RWPE2 (cell line): ENCODE measurements at regions not wholly inside any gene's neighbourhood (a gene's known extent, or its start where the extent isn't known, plus 50 kb on each side); places are given as distances from the start of the nearest gene placed in this dataset.

Experiments
- ATAC-seq: fragments of 200-7000 bp; cut with Tn5 transposase; 3 replicates; pipeline ENCODE4 v1.9.1; 2021; ENCODE audit warnings: low read depth
- DNase-seq: peaks from one replicate; pipeline ENCODE4 v3.0.0-alpha.2; 2020; ENCODE audit warnings: low spot score
- H3K27ac ChIP-seq: fragments of 450-650 bp; 2 replicates; pipeline ENCODE4 v1.5.1; 2017; ENCODE audit warnings: mild to moderate bottlenecking; ENCODE audit not compliant: poor library complexity, severe bottlenecking
- H3K27me3 ChIP-seq: fragments of 250-450 bp; sonication (Bioruptor Pico); 2 replicates; pipeline ENCODE4 v1.5.1; 2021; ENCODE audit warnings: mild to moderate bottlenecking, moderate library complexity; ENCODE audit not compliant: insufficient read depth, poor library complexity, severe bottlenecking
- H3K36me3 ChIP-seq: fragments of 250-450 bp; sonication (Bioruptor Pico); 2 replicates; pipeline ENCODE4 v1.5.1; 2020; ENCODE audit warnings: low read depth, mild to moderate bottlenecking, moderate library complexity
- H3K4me1 ChIP-seq: fragments of 250-450 bp; sonication (Bioruptor Pico); 2 replicates; pipeline ENCODE4 v1.5.1; 2021; ENCODE audit warnings: mild to moderate bottlenecking, moderate library complexity; ENCODE audit not compliant: insufficient read depth, poor library complexity, severe bottlenecking
- H3K4me3 ChIP-seq: fragments of 250-450 bp; sonication (Bioruptor Pico); 2 replicates; pipeline ENCODE4 v1.5.1; 2021; ENCODE audit warnings: mild to moderate bottlenecking, moderate library complexity; ENCODE audit not compliant: severe bottlenecking
- H3K9me3 ChIP-seq: fragments of 250-450 bp; sonication (Bioruptor Pico); 2 replicates; pipeline ENCODE4 v1.5.1; 2021; ENCODE audit warnings: mild to moderate bottlenecking, moderate library complexity; ENCODE audit not compliant: severe bottlenecking
- CTCF ChIP-seq: fragments of 450-650 bp; IDR thresholded peaks from one replicate; pipeline ENCODE4 v1.5.1; 2017; ENCODE audit warnings: mild to moderate bottlenecking, moderate library complexity; ENCODE audit not compliant: poor library complexity, severe bottlenecking

- Histone ChIP-seq H3K36me3 (no peaks in the 10 kb centered on the region), H3K4me3 (no peak overlapping the region), H3K4me1 (no peaks in the 10 kb centered on the region), H3K27me3 (peaks cover 8% of the 10 kb centered on the region), H3K9me3 (no peaks in the 10 kb centered on the region), H3K27ac (no peak overlapping the region)
- DNase-seq (no peak), ATAC-seq (no peak)
- TF ChIP-seq CTCF: no peak
Measured at GRCh38 chr5:152277936-152278335, 127.1 kb downstream of the NMUR2 start.

GRCh38 chr5:152274224-152274623 lies 130.9 kb downstream of the NMUR2 start:
- TF ChIP-seq CTCF: no peak
- H3K4me1 ChIP-seq: no peaks in the 10 kb centered on the region
- no peak overlapping the region for H3K4me3 ChIP-seq
- H3K27me3 ChIP-seq: peaks cover 6% of the 10 kb centered on the region
- H3K9me3 ChIP-seq: no peaks in the 10 kb centered on the region
- no peaks in the 10 kb centered on the region for H3K36me3 ChIP-seq
- no peak overlapping the region for H3K27ac ChIP-seq
- DNase-seq: no peak
- ATAC-seq: no peak

GRCh38 chr5:152271420-152271819 lies 133.7 kb downstream of the NMUR2 start:
- no peaks in the 10 kb centered on the region for H3K36me3 ChIP-seq
- H3K27me3 ChIP-seq: no peaks in the 10 kb centered on the region
- no peaks in the 10 kb centered on the region for H3K4me1 ChIP-seq
- H3K4me3 ChIP-seq: no peak overlapping the region
- H3K9me3 ChIP-seq: no peaks in the 10 kb centered on the region
- TF ChIP-seq CTCF: peak; percentile 72
- ATAC-seq (peak; percentile 82), DNase-seq (no peak)
- no peak overlapping the region for H3K27ac ChIP-seq

DNA sequence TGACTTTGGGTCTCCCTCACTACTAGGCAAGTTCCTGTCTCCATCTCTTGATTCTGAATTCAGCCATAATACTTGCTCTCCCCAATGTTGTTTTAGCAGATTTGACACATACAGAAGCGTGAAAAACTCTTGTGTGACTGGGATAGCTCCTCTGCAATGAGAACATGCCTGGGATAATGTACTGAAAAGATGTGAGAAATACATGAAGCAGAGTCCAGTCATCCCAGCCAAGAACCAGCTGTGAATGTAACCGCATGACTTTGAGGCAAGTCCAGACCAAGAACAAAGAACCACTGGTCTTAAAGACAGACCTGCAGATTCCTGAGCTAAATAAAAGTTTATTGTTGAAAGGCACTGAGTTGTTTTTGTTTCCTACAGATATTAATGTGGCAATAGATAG lies 135.0 kb downstream of the NMUR2 start:
- Histone ChIP-seq H3K4me3 (no peak overlapping the region), H3K36me3 (no peaks in the 10 kb centered on the region), H3K27ac (no peak overlapping the region), H3K9me3 (no peaks in the 10 kb centered on the region), H3K27me3 (no peaks in the 10 kb centered on the region), H3K4me1 (no peaks in the 10 kb centered on the region)
- TF ChIP-seq CTCF: no peak
- DNase-seq: no peak
- peak; percentile 60 for ATAC-seq

- H3K27me3 ChIP-seq: no peaks in the 10 kb centered on the region
- H3K4me3 ChIP-seq: no peak overlapping the region
- H3K36me3 ChIP-seq: no peaks in the 10 kb centered on the region
- DNase-seq (no peak), ATAC-seq (no peak)
- H3K4me1 ChIP-seq: no peaks in the 10 kb centered on the region
- H3K9me3 ChIP-seq: no peaks in the 10 kb centered on the region
- no peak for TF ChIP-seq CTCF
- H3K27ac ChIP-seq: no peak overlapping the region
Measured at GRCh38 chr5:152269533-152269932, 135.5 kb downstream of the NMUR2 start.
